ENCODE measurements at regions not wholly inside any gene's neighbourhood (a gene's known extent, or its start where the extent isn't known, plus 50 kb on each side); places are given as distances from the start of the nearest gene placed in this dataset.

GRCh38 chr1:221397606-221398005 is 344.3 kb downstream of the DUSP10 start:
- TF ChIP-seq, protein P1, sequence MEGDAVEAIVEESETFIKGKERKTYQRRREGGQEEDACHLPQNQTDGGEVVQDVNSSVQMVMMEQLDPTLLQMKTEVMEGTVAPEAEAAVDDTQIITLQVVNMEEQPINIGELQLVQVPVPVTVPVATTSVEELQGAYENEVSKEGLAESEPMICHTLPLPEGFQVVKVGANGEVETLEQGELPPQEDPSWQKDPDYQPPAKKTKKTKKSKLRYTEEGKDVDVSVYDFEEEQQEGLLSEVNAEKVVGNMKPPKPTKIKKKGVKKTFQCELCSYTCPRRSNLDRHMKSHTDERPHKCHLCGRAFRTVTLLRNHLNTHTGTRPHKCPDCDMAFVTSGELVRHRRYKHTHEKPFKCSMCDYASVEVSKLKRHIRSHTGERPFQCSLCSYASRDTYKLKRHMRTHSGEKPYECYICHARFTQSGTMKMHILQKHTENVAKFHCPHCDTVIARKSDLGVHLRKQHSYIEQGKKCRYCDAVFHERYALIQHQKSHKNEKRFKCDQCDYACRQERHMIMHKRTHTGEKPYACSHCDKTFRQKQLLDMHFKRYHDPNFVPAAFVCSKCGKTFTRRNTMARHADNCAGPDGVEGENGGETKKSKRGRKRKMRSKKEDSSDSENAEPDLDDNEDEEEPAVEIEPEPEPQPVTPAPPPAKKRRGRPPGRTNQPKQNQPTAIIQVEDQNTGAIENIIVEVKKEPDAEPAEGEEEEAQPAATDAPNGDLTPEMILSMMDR (IDR thresholded peaks at IDR 0.05) = no peak
- no peaks in the 10 kb centered on the region for H3K9me3 ChIP-seq
- DNase-seq = no peak
- intact Hi-C loops (cut with DNase I; ENCODE audit: low total_unique reads) = no loop called here
- no peaks in the 10 kb centered on the region for H3K36me3 ChIP-seq
- no peaks in the 10 kb centered on the region for H3K27me3 ChIP-seq
- no peak overlapping the region for H3K27ac ChIP-seq
- H3K4me1 ChIP-seq = peaks cover 0 to 20% (median 6%) of the 10 kb centered on the region in 4 donors
- no peak overlapping the region for H3K4me3 ChIP-seq

DNA sequence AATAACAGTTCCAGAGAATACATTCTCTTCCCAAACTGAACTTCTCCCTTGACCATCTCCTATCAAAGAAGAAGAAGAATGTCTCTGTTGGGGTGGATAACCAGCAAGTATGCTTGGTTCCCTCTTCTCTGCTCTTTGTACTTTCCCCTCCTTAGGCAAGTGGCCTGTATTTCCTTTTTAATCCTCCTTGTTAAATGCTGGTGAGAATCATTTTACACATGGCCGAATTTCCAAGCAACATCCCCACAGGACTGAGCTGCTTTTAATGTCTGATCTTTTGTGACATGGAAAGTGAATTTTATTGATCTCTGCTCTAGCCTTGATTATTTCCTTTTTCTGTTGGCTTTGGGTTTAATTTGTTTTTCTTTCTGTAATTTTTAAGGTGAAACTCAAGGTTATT is 336.7 kb downstream of the DUSP10 start:
- H3K9me3 ChIP-seq = no peaks in the 10 kb centered on the region
- no peaks in the 10 kb centered on the region for H3K4me1 ChIP-seq
- intact Hi-C loops (cut with DNase I; ENCODE audit: low total_unique reads) = no loop called here
- H3K4me3 ChIP-seq = no peak overlapping the region
- H3K36me3 ChIP-seq = no peaks in the 10 kb centered on the region
- TF ChIP-seq, protein P1 (IDR thresholded peaks at IDR 0.05) = no peak
- DNase-seq = no peak
- H3K27me3 ChIP-seq = no peaks in the 10 kb centered on the region
- H3K27ac ChIP-seq = no peak overlapping the region

GRCh38 chr1:221408117-221408803 is 333.6 kb downstream of the DUSP10 start:
- no peak for DNase-seq
- Histone ChIP-seq H3K36me3 (no peaks in the 10 kb centered on the region), H3K27ac (no peak overlapping the region), H3K9me3 (no peaks in the 10 kb centered on the region), H3K4me1 (no peaks in the 10 kb centered on the region), H3K27me3 (no peaks in the 10 kb centered on the region), H3K4me3 (no peak overlapping the region)
- intact Hi-C loops (cut with DNase I; ENCODE audit: low total_unique reads) = no loop called here
- TF ChIP-seq, protein P1 (IDR thresholded peaks at IDR 0.05) = no peak

- Histone ChIP-seq H3K36me3 (no peaks in the 10 kb centered on the region), H3K4me1 (no peaks in the 10 kb centered on the region), H3K27me3 (no peaks in the 10 kb centered on the region), H3K4me3 (no peak overlapping the region), H3K9me3 (no peaks in the 10 kb centered on the region), H3K27ac (no peak overlapping the region)
- TF ChIP-seq, protein P1 (IDR thresholded peaks at IDR 0.05) = no peak
- intact Hi-C loops (cut with DNase I; ENCODE audit: low total_unique reads) = no loop called here
- DNase-seq = no peak
Measured at GRCh38 chr1:221411283-221411682, 330.6 kb downstream of the DUSP10 start.

- Histone ChIP-seq H3K36me3 (no peaks in the 10 kb centered on the region), H3K9me3 (no peaks in the 10 kb centered on the region), H3K27ac (no peak overlapping the region), H3K4me3 (no peak overlapping the region), H3K27me3 (no peaks in the 10 kb centered on the region), H3K4me1 (peaks cover 0 to 7% (median 0%) of the 10 kb centered on the region in 4 donors)
- DNase-seq = no peak
- TF ChIP-seq, protein P1 (IDR thresholded peaks at IDR 0.05) = no peak
- intact Hi-C loops (cut with DNase I; ENCODE audit: low total_unique reads) = no loop called here
Measured at GRCh38 chr1:221414772-221415539, 326.9 kb downstream of the DUSP10 start.
